ENCODE measurements at regions not wholly inside any gene's neighbourhood (a gene's known extent, or its start where the extent isn't known, plus 50 kb on each side); places are given as distances from the start of the nearest gene placed in this dataset.
"Not testable (repeated sequence)": the region's sequence is repeated elsewhere in the genome, so short reads cannot be mapped to it uniquely, and the experiment has no call there.

DNA sequence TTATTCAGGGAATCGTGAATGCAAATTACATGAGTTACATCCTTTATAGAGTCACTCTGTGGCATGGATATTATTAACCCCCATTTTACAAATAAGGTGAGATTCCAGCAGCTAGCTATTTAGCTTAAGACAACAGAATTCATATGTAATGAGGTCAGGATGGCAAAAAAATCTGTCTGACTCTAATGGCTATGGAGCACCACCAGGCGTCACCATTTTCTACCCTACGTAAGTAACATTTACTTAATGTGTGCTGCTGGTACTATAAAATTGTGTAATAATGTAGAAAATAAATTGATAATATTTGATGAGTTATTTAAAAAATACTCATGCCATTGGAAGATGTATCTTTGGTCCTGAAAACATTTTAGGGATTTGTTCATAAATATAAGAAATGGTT lies 2040.1 kb upstream of the LRRTM1 start:
- DNase-seq, result no peak

DNA sequence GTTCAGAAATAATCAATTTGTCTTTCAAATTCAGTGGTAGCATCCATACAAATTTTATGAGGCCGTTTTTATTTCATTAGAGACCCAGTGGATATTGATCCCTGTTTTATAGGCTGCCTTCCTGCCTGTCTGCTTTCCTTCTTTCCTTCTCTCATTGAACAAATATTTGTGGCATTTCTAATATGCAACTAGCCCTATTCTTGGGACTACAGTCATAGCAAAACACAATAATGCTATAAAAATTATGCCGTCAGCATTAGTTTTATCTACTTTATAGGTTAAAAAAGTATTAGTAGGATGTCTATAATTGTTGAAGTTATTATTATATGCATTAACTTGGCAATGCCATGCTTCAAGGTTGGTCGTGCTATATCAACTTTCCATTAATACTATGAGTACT lies 2037.8 kb upstream of the LRRTM1 start:
- no peak for DNase-seq

DNA sequence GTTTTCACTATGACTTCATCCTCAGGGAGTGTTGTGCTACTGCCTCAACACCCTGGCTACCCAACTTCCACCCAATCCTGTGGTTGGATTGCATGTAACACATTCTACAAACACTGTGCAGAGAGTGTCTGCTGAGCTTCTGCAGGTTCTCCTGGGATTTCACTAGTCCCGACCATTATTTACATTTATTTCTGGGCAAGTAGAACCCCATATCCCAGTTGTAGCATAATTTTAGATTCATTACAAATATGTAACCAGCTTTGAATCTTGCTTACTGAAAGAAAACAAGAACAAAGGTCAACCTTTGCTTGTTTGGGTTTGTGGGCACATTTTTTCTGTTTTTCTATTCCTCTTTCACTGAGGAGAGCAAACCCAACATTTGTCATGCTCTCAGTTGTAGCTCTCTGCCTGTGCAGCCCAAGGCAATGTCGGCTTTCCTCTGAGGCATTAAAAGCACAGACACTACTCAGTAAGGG lies 2036.1 kb upstream of the LRRTM1 start:
- DNase-seq, result no peak

DNA sequence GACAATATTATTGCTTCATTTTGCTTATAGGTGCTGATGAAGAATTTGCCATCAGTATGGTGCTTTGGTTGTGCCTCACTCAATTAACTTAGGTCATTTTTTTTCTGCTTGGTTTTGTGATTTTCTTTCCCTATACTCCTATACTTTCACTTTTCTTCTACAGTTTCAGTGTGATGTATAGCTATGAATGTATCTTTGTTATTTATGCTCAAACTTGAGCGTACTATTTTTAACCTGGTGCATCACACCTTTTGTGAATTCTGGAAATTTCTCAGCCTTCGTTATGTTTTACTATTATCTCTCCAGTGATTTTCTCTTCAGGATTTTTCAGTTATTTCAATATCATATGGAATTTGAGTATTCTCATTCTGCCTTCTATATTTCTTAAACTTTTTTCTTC lies 2035.3 kb upstream of the LRRTM1 start:
- no peak for DNase-seq

DNA sequence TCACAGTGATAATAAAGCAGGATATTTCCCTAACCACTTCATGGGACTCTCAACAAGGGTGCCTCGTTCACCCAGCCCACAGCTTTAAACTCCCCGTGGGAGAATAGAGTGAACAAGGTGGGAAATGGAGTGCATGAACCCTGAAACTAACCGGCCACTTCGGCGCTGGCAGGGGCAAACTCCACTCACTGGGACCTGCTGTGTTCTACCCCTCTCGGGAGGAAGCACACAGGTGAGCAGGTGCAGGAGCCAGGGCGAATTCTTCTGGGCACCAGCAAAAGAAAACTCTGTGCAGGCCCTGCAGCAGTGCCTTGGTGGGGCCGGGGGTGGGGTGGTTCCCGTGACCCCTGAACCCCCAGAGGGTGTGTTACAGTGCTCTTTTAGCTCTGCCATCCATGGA lies 2029.1 kb upstream of the LRRTM1 start:
- DNase-seq, result no peak

DNA sequence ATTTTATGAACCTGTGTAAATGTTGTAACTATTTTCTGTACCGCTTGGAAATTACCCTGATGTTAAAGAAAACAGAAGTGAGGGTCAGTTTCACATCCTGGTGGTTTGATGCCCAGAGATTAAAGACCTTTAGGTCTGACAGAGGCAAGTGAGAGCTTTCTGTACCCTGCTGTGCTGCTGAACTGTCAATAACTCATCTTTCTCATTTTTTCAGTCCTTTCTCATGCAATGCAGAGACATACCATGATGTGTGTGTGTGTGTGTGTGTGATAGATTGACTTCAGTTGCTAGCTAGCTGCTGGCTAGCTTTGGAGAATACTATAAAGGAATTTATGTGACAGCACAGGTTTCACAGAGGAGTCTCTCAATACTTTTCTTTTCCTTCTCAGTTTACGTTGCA lies 2025.6 kb upstream of the LRRTM1 start:
- no peak for DNase-seq

DNA sequence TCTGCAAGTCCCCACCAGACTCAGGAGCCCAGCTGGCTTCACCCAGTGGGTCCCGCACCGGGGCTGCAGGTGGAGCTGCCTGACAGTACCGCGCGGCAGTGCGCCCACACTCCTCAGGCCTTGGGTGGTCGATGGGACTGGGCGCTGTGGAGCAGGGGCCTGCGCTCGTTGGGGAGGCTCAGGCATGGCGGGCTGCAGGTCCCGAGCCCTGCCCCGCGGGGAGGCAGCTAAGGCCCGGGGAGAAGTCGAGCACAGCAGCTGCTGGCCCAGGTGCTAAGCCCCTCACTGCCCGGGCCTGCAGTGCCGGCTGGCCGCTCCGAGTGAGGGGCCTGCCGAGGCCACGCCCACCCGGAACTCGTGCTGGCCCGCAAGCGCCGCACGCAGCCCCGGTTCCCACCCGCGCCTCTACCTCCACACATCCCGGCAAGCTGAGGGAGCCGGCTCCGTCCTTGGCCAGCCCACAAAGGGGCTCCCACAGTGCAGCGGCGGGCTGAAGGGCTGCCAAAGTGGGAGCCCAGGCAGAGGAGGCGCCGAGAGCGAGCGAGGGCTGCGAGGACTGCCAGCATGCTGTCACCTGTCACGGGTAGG lies 2021.7 kb upstream of the LRRTM1 start:
- not testable (repeated sequence) for DNase-seq

DNA sequence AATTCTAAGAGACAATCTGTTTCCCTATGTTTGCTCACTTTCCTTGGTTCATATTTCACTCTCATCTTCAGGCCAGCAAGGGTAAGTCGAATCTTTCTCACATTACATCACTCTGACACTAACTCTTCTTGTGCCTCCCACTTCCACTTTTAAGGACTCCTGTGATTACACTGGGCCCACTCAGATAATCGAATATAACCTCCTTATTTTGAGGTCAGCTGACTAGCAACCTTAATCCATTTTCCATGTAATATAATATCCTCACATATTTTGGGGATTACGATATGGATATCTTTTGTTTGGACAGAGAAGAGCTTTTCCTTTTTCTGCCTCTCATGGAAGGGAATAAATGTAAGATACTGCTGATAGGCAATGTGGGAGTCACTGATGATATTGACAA lies 2015.7 kb upstream of the LRRTM1 start:
- DNase-seq, result no peak

DNA sequence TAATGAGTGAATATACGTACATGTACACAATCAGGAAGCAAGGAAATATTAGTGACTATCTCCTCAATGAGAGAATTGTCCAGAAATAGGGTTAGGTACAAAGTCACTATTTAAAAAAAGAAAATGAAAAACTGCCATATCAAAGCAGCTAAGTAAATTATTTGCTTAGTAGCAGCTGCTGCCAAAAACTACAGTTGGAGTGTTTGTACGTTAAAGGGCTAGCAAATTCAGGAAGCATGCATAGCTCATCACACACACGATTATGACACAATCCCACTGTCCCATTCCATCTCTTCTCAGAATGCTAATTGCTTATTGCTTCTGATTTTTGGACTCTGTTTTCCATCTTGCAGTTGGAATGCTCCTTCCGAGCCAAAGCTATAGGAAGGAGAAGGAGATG lies 2012.5 kb upstream of the LRRTM1 start:
- DNase-seq, result peak; percentile 74

DNA sequence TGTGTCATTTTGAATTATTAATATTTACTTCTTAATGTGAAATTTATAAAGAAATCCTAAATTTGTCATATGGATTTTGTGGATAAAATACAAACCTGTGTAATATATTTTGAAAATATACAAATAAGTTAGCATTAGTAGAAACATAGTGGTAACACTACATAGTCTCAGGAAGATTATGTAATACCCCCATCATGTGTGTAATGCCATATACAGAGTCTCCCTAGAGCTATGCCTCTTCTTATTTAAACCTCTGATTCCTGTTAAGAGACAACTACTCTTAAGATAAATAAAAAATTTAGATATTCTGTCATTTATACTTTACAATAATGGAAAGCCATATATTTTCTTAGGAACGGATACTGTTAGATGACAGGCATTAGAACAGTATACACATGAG lies 2012.0 kb upstream of the LRRTM1 start:
- DNase-seq, result no peak

DNA sequence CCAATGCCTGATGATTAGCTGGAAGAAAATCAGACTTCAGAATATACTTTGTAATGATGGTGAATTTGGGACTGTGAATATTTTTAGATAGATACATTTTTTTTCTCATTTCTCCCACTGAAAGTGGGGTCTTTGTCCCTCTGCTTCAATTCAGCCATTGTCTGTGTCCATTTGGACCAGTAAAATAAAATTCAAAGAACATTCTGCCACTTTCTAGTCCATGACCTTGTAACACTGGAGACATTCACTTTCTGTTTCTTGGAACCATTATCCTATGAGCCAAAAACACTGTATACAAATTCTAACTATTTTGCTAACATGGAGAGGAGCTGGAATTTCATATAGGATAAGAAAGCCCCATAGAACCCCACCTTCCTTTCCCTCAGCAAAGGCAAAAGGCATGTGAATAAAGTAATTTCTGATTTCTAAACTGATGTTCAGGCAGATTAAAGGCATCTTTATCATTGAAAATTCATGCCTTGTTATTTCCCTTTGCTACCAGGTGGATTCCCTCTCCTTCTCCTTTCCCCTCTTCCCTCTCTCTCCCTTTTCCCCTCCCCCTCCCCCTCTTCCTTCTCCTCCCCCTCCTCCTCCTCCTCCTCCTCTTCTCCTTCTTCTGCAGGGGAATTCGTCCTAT lies 2010.4 kb upstream of the LRRTM1 start:
- DNase-seq, result no peak

DNA sequence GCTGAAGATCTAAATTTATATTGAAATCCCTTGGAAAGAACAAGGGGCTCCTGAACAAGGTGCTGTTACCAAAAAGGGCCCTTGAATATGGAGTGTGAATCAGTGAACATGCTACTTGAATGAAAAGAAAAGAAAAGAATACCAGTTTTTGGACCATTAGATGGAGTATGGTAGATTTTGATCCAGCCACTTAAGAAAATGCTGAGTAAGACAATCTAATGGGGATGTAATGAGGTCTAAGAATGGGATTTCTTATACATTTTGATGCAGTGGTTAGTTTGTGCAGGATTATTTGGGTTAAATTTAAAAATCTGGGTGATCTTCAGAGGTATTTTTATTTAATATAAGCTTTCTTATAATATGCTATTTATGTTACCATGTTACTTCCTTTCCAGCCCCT lies 2003.0 kb upstream of the LRRTM1 start:
- no peak for DNase-seq

DNA sequence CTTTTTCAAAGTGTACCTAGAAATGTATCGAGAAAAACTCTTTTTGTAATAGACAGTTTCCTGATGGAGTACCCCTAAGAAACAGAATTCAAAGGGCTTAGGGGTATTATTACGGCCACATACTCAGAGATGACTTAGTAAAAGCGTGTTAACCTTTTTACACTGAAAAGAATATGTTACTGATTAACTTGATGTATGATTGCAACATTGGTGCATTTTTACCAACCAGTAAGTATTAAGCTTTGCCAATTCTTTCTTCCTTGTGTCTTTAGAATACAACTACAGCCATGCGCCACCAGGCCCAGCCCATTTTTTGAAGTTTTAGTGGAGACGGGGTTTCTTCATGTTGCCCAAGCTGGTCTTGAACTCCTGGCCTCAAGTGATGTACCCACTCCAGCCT lies 1997.0 kb upstream of the LRRTM1 start:
- no peak for DNase-seq

DNA sequence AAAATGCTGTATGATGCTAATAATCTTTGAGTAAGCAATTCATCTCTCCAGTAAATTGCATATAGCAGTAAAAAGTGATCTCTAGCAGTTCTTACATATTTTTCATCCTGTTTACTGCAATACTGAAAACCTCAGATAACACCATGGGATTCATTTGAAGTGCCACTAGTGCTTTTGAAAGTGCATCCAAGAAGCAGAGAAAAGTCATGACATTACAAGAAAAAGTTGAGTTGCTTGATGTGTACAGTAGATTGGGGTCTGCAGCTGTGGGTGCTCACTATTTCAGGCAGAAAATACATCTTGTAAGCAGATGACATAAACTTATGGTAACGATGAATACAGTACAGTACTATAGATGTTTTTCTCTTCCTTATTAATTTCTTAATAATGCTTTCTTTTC lies 1984.9 kb upstream of the LRRTM1 start:
- no peak for DNase-seq

DNA sequence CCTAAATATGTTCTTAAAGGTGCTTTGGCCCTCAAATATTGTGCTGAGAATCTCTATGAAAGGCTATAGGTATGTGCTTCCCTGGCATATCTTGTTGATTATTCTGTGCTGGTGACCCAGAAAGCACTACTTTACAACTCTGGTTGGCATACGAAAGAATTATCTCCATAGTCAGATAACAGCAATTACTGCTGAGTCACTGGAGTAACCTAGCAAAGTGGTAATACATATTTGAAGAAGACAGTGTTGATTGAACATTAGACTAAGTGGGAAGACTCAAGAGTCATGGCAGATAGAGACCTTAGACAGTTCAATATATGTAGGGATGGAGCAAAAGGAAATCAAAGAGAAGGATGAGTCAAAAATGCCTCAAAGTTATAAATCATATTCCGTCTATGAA lies 1978.5 kb upstream of the LRRTM1 start:
- DNase-seq, result no peak

DNA sequence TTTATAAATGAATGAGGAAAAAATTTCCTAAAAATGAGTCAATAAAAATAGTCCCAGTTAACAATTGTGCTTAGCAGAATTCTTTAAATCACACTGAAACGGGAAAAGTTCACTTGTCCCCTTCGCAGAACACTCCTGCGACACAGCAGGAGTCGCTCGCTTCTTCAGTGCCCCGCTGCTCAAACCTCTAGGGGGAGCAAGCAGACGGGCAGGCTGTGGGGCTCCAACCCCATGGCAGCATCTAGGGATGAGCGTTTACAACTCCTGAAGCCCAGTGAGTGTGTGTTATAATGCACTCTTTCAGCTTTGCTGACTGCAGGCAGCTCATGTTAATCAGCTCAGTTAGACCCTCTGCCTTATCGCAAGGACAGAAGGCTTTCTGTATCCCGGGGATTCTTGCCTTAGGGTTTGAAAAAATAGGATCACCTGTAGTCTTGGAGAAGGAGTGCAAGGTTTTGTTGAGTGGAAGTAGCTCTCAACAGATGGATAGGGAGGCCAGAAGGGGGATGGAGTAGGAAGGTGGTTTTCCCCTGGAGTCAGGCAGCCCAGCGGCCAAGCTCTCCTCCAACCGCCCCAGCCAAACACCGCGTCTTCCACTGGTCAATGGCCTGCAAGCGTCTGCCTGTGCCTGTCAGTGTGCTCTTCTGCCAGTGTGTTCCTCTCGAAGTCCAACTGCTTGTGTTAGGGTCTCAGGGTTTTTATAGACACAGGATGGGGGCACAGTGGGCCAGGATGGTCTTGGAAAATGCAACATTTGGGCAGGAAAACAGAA lies 1977.7 kb upstream of the LRRTM1 start:
- DNase-seq, result no peak

DNA sequence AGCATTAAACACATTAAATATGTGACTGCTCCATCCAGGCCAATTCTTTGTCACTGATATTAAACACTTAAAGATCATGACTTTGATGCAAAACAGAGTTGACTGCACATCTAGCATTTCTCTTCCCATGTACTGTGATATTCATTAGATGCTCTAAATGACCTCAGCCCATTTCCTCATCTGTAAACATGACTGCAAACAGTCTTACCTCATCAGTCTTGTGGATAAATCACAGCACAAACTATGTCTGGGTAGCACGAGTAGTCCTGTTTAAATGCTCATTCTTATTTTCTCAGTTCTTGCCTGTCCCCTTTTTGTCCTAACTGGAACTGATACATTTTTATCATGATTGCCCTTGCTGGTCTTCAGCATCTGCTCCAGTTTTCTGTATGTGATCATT lies 1974.8 kb upstream of the LRRTM1 start:
- DNase-seq, result no peak

DNA sequence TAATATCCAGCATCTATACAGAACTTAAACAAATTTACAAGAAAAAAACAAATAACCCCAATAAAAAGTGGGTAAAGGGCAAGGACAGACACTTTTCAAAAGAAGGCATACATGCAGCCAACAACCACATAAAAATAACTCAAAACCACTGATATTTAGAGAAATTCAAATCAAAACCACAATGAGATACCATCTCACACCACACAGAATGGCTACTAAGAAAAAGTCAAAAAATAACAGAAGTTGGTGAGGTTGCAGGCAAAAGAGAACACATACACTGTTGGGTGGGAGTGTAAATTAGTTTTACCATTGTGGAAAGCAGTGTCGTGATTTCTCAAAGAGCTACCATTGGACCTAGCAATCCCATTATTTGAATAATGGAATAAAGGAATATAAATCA lies 1973.9 kb upstream of the LRRTM1 start:
- DNase-seq, result no peak

DNA sequence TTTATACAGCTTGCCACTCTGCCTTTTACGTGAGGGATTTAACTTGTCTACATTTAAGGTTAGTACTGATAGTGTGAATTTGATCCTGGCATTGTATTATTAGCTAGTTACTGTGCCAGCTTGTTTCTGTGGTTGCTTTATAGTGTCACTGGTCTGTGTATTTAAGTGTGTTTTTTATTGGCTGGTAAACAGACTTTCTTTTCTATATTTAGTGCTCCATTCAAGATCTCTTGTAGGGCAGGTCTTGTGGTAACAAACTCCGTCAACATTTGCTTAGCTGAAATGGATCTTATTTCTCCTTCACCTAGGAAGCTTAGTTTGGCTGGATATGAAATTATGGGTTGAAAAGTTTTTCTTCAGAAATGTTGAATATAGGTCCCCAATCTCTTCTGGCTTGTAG lies 1971.0 kb upstream of the LRRTM1 start:
- DNase-seq, result peak; percentile 1

DNA sequence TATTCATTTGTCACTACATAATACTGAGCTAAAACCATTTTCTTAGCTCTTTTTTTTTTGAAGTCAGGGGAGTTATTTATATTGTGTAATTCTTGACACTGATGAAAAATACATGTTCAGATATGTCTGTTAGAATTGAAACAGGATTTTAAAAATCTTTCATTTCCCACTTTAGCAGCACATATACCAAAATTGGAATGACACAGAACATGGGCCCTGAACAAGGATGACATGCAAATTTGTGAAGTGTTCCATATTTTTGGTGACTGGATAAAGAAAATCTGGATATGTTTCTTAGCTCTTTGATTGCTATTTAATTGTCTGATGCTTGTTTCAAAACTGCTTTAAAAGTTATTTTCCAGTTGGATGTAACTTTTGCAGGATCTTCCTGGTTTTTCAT lies 1963.9 kb upstream of the LRRTM1 start:
- no peak for DNase-seq

DNA sequence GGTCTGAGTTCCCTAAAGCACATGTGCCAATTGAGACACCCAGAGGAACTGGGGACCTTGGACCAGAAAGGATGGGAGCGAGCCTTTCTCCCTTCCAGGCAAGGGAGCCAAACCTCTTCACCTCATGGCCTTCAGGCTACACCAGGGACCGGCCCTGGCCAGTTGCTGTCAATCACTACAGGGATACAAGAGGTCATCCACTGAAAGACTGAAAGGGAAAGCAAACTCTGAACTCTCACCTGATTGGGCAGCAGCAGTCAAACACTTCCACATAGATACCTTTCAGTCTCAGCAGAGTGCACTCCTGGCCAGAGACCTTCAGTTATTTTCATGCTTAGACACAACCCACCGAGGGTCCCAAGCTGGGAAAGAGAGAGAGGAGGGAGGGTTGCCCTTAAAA lies 1956.0 kb upstream of the LRRTM1 start:
- no peak for DNase-seq

DNA sequence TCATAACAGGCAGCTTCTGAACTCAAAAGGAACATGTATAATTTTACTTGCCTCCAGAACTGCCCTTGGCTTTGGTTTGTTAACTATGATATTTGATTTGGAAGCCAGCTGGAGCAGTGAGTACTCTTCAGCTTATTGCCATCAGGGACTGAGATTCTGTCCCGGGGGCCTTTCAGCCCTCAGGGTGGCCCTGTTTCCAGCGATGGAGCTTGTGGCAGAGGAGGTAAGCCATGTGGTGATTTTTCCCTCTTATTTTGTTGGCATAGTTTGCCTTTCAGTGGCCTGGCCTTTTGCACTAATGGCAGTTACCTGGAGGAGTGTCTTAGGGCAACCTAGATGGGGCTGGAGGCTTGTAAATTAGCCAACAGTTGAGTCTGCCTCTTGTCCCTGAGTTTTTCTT lies 1955.0 kb upstream of the LRRTM1 start:
- peak; percentile 2 for DNase-seq

DNA sequence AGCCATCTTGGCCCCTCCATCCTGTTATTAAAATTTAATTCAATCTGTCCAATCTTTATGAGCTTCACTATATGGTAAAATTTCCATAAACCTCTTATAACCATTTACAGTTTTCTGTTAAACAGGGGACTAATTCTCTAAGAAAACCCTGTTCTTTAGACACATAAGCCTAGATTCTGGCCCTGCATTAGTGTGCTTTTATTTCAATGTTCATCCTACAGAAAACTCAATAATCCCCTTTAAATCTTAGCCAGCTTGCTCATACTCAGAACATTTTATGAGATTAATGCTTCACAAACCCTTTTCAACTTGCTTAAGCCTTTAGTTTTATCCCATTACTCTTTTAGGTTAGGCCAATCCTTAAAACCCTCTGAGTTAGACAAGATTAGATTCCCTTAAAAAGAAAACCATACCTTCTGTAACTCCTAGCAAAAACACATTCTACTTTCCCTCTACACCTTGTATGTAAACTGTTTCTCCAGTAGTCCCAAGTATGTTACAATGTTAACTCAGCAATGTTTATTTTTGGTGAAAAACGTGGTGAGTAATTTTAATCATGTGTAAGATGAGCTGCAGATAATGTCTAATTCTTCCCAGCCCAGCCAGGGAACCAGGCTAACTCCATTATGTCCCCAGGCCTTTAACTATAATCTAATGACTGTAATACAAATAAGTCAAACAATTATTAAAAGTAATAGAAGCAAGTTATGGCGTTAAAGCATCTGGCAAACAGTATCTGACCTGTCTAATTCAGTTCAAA lies 1953.4 kb upstream of the LRRTM1 start:
- DNase-seq, result no peak

All from NCI-H1092 treated with DMSO at 0.1 percent for 48 hours (cell line).